Fibroblast of lung (primary cell): ENCODE measurements at regions not wholly inside any gene's neighbourhood (a gene's known extent, or its start where the extent isn't known, plus 50 kb on each side); places are given as distances from the start of the nearest gene placed in this dataset.

Experiments
- DNase-seq, 2 donors: peaks; one replicate each; pipeline versions ENCODE4 v3.0.0 to v3.0.0-alpha.2; 2010; ENCODE audit warnings: low read depth in 2 of 2
- H2AFZ ChIP-seq: 2 replicates; pipeline ENCODE4 v1.5.1; 2012; ENCODE audit warnings: low read length, control low read depth, inconsistent platforms
- H3K27ac ChIP-seq: 2 replicates; pipeline ENCODE4 v1.5.1; 2011; ENCODE audit warnings: low read length, control low read depth; ENCODE audit not compliant: insufficient read depth
- H3K27me3 ChIP-seq: 2 replicates; pipeline ENCODE4 v1.5.1; 2011; ENCODE audit warnings: mild to moderate bottlenecking, low read length; ENCODE audit not compliant: control insufficient read depth, insufficient read depth
- H3K36me3 ChIP-seq: 2 replicates; pipeline ENCODE4 v1.5.1; 2011; ENCODE audit warnings: low read length; ENCODE audit not compliant: control insufficient read depth, insufficient read depth
- H3K4me1 ChIP-seq: 2 replicates; pipeline ENCODE4 v1.5.1; 2011; ENCODE audit warnings: low read length; ENCODE audit not compliant: control insufficient read depth, insufficient read depth; ENCODE audit errors: extremely low read depth
- H3K4me2 ChIP-seq: 2 replicates; pipeline ENCODE4 v1.5.1; 2011; ENCODE audit warnings: low read length, control low read depth; ENCODE audit not compliant: insufficient read depth; ENCODE audit errors: extremely low read depth
- H3K4me3 ChIP-seq, 4 experiments: fragments of 200-600 bp in 1 of 4; sonication (generic) in 1 of 4; replicated peaks in 1 of 4; 2 replicates each; pipeline ENCODE4 v1.5.1; 2011 to 2016; ENCODE audit warnings: low read length in 4 of 4, low read depth in 3 of 4, mild to moderate bottlenecking in 3 of 4, control low read depth in 2 of 4, inconsistent platforms in 1 of 4, mixed read lengths in 1 of 4; ENCODE audit not compliant: insufficient read depth in 1 of 4; ENCODE audit errors: control extremely low read depth in 1 of 4
- H3K79me2 ChIP-seq: 2 replicates; pipeline ENCODE4 v1.5.1; 2012; ENCODE audit warnings: mild to moderate bottlenecking, low read length, inconsistent platforms; ENCODE audit not compliant: control insufficient read depth, insufficient read depth
- H3K9ac ChIP-seq: 2 replicates; pipeline ENCODE4 v1.5.1; 2011; ENCODE audit warnings: mild to moderate bottlenecking, low read length, control low read depth; ENCODE audit not compliant: insufficient read depth
- H3K9me3 ChIP-seq: 2 replicates; pipeline ENCODE4 v1.5.1; 2012; ENCODE audit warnings: low read depth, low read length; ENCODE audit not compliant: control insufficient read depth, insufficient read depth
- H4K20me1 ChIP-seq: 2 replicates; pipeline ENCODE4 v1.5.1; 2011; ENCODE audit warnings: low read length; ENCODE audit not compliant: control insufficient read depth, insufficient read depth; ENCODE audit errors: extremely low read depth
- EZH2 ChIP-seq: IDR thresholded peaks from 2 replicates; pipeline ENCODE4 v1.5.1; 2012; ENCODE audit warnings: low read length, control low read depth, mild to moderate bottlenecking; ENCODE audit errors: missing control alignments
- TF ChIP-seq, protein P1 (sequence below), 2 donors: IDR thresholded peaks in 1 of 2; conservative IDR thresholded peaks in 1 of 2; 1 replicate in 1 of 2; 2 replicates in 1 of 2; pipeline ENCODE4 v1.5.1; 2011 to 2012; ENCODE audit warnings: low read length in 2 of 2, control low read depth in 1 of 2, inconsistent platforms in 1 of 2, low read depth in 1 of 2, mild to moderate bottlenecking in 1 of 2

DNA sequence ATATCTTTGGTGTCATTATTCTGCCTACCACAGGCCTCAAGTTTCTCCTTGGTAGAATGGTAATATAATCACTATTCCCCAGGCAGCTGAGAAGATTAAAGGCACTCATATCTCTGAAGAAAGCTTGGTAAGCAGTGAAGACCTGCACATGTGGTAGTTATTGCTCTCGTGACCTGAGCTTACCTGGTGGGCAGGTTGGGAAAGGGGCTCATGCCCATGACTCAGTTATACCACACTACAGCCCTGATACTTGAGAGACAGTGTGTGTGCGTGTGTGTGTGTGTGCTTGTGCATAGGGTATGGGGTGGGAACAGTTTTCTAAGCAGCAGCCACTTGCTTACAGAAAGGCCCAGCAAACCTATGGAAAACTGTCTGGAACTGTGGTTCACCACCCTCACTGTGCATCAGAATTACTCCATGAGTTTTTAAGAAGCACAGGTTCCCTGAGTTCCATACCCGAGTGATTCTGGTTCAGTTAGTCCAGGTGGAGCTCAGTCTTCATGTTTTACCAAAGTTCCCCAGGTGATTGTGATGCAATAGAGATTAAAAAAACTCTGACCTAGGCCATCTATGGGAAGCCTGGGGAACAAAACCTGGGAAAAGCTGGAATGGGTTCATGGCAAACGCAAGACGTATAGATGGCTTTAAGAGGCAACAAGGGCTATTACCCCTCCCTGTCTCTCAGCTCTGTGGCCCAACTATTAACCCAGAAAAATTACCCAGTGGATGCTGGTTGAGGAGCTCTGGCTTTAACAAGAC is 79.0 kb upstream of the ZBED5 start:
- Histone ChIP-seq H3K36me3 (no peaks in the 10 kb centered on the region), H3K4me3 (no peak overlapping the region), H3K4me1 (no peaks in the 10 kb centered on the region), H4K20me1 (no peaks in the 10 kb centered on the region), H3K27me3 (no peaks in the 10 kb centered on the region), H3K9ac (no peak overlapping the region), H3K9me3 (no peaks in the 10 kb centered on the region), H3K79me2 (no peaks in the 10 kb centered on the region), H3K27ac (no peak overlapping the region), H3K4me2 (no peak overlapping the region), H2AFZ (no peak overlapping the region)
- DNase-seq, result no peak
- TF ChIP-seq EZH2, result no peak
- TF ChIP-seq, protein P1, sequence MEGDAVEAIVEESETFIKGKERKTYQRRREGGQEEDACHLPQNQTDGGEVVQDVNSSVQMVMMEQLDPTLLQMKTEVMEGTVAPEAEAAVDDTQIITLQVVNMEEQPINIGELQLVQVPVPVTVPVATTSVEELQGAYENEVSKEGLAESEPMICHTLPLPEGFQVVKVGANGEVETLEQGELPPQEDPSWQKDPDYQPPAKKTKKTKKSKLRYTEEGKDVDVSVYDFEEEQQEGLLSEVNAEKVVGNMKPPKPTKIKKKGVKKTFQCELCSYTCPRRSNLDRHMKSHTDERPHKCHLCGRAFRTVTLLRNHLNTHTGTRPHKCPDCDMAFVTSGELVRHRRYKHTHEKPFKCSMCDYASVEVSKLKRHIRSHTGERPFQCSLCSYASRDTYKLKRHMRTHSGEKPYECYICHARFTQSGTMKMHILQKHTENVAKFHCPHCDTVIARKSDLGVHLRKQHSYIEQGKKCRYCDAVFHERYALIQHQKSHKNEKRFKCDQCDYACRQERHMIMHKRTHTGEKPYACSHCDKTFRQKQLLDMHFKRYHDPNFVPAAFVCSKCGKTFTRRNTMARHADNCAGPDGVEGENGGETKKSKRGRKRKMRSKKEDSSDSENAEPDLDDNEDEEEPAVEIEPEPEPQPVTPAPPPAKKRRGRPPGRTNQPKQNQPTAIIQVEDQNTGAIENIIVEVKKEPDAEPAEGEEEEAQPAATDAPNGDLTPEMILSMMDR (conservative IDR thresholded peaks at IDR 0.05 in 1 of 2, IDR thresholded peaks at IDR 0.05 in 1 of 2; ENCODE audit: low read depth in 1 of 2, low read length in 2 of 2), result no peak

DNA sequence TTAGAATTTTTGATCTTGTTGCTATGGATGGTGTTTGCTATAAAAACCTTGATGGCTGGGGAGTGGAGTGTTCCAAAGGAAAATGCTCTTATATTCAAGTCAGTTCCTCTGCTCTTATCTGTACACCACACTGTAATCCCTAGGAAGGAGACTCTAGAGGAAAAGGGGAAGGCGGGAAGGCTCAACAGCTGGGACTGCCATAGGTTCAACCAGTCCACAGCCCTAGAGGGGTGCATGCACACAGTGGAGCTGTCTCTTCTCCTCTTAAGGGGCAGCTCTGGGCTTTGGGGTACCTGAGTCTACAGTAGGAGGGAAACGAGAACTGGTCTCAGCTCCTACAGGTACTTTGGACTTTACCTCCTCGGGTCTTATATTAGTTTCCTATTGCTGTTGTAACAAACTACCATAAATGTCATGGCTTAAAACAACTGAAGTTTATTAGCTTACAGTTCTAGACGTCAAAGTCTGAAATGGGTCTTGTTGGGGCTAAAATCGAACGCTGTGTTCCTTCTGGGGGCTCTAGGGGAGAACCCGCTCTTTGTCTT is 77.2 kb upstream of the ZBED5 start:
- TF ChIP-seq, protein P1 (conservative IDR thresholded peaks at IDR 0.05 in 1 of 2, IDR thresholded peaks at IDR 0.05 in 1 of 2; ENCODE audit: low read depth in 1 of 2, low read length in 2 of 2), result no peak
- no peak for TF ChIP-seq EZH2
- Histone ChIP-seq H3K79me2 (no peaks in the 10 kb centered on the region), H2AFZ (no peak overlapping the region), H3K4me2 (no peak overlapping the region), H3K9me3 (no peaks in the 10 kb centered on the region), H4K20me1 (no peaks in the 10 kb centered on the region), H3K27me3 (no peaks in the 10 kb centered on the region), H3K4me3 (no peak overlapping the region), H3K36me3 (no peaks in the 10 kb centered on the region), H3K4me1 (no peaks in the 10 kb centered on the region), H3K9ac (no peak overlapping the region), H3K27ac (no peak overlapping the region)
- DNase-seq, result no peak

DNA sequence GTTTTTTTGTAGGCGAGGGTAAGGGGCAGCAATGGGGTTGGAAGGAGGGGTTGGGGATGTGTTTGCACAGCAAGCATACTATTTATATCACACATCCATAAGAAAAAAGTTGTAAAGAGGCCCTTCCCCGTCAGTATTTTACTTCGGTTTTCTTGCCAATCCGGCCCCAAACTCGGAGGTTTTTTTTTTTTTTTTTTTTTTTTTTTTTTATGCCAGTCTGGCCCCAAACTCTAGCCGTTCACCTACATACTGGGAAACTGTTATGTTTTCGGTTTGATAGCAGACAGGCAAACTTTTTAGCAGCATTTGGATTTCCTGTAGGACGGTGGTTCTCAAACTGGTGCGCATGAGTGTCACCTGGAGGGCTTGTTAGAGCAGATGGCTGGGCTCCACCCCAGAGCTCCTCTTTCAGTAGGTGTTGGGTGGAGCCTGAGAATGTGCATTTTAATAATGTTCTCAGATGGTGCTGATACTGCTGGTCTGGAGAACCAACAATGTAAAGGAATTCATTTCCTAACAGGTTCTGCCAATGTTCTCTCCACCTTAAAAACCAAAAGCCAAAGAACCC is 76.5 kb upstream of the ZBED5 start:
- no peak for DNase-seq
- peak overlapping the region; percentile 98 for H3K4me2 ChIP-seq
- TF ChIP-seq EZH2, result no peak
- TF ChIP-seq, protein P1 (conservative IDR thresholded peaks at IDR 0.05 in 1 of 2, IDR thresholded peaks at IDR 0.05 in 1 of 2; ENCODE audit: low read depth in 1 of 2, low read length in 2 of 2), result no peak
- peak overlapping the region; percentile 36 to 81 (median 50) for H3K4me3 ChIP-seq
- H2AFZ ChIP-seq, result peak overlapping the region; percentile 89
- H3K9me3 ChIP-seq, result no peaks in the 10 kb centered on the region
- no peaks in the 10 kb centered on the region for H3K79me2 ChIP-seq
- no peaks in the 10 kb centered on the region for H3K36me3 ChIP-seq
- no peak overlapping the region for H3K9ac ChIP-seq
- no peak overlapping the region for H3K27ac ChIP-seq
- no peaks in the 10 kb centered on the region for H4K20me1 ChIP-seq
- H3K27me3 ChIP-seq, result no peaks in the 10 kb centered on the region
- H3K4me1 ChIP-seq, result no peaks in the 10 kb centered on the region
